Activated T-cell treated with anti-CD3 and anti-CD28 coated beads for 1 hour (primary cell): ENCODE measurements at regions not wholly inside any gene's neighbourhood (a gene's known extent, or its start where the extent isn't known, plus 50 kb on each side); places are given as distances from the start of the nearest gene placed in this dataset.
"Not testable (repeated sequence)": the region's sequence is repeated elsewhere in the genome, so short reads cannot be mapped to it uniquely, and the experiment has no call there.

ENCODE experiments used
- DNase-seq: peaks from one replicate; pipeline ENCODE4 v3.0.0-alpha.2; 2020; ENCODE audit warnings: low read depth

DNA sequence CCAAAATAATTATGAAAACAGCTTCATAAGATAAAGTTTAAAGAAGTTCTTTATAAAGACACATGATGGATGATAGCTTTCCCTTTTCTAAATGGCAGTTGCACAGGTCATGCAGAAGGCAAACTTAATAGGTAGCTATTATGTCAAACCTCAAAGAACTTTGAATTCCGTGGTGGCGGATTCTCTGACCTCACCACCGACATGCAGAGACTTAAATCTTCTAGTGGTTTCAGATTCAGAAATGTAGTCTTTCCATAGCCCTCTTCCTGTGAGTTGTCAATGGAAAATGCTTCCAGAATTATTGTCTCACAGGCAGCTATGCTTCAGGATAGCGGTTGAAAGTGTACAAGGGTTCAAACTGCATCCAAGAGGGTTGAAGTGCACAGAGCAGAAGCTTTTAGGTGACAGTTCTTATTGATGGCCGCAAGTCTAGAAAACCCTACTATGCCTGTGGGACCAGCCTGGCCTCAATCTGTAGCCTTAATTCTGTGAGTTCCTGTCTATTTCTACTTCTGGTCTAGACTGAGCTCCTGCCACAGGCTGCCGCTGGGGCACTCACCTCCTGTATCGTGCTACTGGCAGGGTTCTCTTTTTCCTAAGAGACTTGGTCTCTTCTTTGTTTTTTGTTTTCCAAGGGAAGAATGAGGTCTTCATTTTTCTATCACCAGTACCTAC, 117.0 kb upstream of the ERRFI1 start:
- no peak for DNase-seq

DNA sequence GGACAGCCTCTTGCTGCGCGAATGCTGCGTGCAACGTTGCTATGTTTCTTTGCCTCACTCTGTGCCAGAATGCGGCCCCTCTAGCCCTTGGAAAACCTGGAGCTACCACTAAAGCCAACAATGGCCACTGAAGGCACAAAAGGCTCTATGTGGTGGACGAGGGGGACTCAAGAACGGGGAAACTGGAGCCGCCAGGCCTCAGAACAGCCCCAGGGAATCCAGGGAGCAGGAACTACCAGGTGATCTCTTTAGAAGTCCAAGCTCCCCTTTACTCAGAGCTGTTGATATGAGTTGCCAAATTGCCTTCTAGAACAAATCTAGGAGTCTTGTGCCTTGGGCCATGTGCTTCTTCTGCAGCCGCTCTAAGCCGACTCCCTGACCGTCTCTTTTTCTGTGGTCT, 113.8 kb upstream of the ERRFI1 start:
- no peak for DNase-seq

DNA sequence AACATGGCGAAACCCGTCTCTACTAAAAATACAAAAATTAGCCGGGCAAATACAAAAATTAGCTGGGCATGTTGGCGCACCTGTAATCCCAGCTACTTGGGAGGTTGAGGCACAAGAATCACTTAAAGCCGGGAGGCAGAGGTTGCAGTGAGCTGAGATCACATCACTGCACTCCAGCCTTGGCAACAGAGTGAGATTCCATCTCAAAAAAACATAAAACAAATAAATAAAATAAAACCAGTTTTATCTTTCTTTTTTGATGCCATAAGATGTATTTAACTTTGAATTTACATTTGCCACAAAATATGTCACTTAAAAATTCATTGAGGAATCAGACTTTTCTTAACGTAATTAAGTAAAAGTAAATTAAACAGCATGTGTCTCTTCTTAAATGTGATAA, 113.3 kb upstream of the ERRFI1 start:
- DNase-seq, result no peak

DNA sequence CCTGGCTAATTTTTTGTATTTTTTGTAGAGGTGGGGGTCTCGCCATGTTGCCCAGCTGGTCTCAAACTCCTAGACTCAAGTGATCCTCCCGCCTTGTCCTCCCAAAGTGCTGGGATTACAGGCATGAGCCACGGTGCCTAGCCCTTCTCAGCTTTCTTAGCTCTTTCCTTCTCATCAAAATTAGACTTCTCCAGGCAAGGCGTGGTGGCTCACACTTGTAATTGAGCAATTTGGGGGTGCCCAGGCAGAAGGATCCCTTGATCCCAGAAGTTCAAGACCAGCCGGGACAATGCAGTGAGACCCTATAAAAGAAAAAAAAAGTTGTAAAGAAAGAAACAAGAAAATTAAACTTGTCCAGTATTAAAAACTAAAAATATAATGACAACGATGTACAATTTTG, 112.6 kb upstream of the ERRFI1 start:
- DNase-seq, result no peak

DNA sequence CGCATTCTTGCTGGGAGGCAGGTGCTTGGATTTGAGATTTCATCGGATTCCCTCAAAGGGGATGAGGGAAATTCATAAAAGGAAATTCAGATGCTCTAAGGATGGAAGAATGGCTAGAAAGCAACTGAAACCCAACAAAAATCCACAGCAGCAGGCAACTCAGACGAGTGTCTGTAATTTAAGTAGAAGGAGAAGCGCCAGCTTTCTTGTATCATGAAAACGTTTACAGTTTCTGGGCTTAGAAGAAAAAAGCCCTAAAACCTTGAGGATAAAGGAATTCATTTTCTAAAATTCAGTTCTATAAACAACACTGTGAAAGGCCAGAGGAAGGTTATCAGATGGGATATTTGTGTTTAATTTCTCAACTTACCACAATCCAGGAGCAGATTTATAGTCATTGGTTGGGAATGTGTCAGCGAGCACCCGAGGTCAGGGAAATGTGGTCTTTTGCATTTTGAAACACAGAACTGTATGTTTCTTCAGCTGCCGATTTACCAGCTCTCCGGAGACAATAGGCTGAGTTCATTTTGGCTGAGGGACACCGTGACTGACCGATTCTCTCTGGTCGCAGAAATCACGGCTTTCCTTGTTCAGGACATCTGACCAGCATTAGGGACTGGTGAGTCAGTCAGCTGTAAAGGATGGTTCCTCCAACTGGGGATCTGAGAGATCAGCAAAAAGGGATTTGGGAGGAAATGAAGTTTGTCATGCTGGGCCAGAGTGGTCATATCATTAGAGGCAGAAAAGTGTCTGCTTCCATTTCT, 111.6 kb upstream of the ERRFI1 start:
- DNase-seq, result no peak

DNA sequence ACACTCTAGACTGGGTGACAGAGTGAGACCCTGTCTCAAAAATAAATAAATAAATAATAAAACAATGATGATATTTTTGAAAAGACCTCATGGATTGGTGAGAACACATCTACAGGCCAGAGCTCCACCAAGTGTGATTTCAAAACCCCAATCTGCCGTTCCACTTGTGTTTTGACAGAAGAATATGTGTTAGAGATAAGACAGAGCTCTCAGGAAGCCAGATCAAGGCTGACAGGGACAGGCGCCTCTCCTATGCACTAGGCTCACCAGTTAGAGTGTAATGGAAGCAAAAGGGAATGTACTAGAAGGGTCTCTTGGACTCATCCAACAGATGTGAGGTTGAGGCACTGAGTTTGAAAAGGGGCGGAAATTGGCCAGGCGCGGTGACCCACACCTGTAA, 110.7 kb upstream of the ERRFI1 start:
- DNase-seq, result no peak

DNA sequence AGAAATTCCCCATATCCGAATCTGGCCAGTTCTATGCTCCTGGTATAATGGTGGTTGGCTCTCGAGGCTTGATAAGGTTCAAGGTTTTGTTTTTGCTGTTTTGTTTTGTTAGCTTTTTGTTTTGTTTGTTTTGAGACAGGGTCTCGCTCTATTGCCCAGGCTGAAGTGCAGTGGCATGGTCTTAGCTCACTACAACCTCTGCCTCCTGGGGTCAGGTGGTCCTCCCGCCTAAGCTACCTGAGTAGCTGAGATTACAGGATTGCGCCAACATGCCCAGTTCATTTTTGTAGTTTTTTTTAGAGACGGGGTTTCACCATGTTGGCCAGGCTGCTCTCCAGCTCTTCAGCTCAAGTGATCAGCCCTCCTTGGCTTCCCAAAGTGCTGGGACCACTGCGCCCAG, 109.1 kb upstream of the ERRFI1 start:
- no peak for DNase-seq

DNA sequence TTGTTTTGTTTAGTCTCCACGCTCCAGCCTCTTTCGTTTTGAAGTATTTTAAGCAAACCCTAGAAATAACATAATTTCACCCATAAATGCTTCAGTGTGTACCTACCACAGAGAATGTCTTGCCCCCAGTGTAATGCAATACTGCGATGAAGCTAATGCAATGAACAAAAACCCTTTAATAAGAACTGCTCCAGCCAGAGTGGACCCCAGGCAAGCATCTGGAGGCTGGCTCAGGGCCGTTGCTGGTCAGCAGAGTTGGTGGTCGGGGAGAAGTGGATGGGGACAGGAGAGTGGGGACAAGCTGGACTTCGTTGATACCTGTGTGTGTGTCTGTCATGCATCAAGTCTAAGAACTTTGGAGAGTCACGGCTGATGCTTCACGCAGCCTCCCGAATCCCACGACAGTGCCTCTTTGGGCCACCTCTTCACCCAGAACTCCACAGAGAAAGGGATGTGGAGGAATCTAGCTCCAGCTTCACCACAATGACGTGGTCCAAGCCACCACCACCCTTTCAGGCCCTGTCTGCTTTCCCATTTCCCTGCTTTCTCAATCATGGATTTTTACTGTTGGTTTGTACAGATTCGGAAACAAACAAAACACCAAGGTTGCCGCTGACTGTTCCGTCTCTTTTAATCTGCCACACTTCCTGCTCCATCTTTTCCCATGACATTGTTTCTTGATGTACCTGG, 108.6 kb upstream of the ERRFI1 start:
- DNase-seq, result no peak

DNA sequence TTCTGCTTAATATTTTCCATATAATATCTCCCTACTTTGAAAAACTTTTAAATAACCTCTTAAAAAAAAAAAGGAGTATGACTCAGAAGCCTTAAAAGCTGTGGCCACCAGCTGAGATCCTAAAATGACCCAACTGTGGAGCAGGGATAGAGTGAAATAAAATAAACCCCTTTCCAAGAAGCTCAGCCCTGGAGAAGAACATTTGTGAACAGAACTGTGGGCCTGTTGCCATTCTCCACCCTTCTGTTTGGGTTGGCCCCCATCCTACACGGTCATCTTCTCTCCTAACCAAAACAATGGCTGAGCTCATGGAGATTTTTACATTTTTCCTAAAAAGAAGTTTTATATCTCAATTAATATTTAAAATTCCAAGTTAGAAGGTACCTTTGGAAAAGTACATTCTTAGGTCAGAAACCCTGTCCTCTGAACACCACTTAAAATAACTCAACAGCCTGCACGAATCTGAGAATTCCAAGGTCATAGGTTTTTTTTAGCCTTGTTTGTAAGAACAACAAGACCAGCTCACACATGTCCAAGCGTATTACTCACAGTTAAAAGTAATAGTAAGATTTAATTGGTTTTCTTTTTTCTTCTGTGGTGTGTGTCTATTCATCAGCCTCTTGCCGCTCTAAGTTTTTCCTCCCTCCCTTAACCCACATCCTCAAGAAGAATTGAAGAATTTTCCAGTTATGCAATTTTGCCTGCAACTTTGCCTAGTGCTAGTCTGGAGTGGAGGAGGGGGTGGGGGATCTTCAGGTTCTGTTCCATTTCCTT, 107.7 kb upstream of the ERRFI1 start:
- DNase-seq, result no peak

DNA sequence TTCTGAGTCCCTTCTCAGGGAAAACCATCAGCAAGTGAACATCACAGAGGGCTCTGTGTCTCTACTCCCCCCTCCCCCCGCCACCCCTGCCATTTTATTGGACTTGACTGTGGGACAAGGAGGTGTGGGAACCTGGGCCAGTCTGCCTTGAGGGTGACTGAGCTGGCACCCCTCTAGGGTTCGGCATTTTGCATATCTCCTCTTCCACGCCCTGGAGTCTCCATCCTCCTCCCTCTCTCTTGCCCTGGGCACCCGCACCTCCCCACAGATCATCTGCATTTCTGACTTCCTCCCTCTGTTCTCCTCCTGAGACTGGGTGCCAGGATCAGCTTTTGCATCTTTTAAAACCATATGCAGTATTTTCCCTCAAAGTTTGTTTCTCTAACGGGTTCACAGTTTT, 107.1 kb upstream of the ERRFI1 start:
- DNase-seq, result no peak

DNA sequence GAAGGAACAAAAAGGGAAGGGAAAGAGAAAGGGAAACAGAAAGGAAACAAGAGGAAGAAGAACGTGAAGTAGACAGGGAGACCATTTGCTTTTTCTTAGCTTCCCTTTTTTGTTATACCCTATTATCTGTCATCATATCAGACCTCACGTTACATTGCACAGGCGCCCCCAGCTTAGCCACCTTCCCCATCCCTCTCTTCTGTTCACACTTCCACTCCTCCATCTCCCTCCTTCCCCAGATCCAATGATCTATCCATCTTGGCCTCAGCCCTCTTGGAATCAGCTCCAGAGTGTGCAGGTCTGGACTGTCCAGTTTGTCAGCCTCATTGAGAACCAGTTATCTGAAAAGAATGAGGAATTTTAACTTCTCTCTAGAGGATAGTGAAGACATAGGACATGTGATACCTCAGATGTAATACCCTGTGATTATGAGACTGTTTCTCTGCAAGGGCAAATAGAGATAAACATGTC, 101.1 kb upstream of the ERRFI1 start:
- no peak for DNase-seq

DNA sequence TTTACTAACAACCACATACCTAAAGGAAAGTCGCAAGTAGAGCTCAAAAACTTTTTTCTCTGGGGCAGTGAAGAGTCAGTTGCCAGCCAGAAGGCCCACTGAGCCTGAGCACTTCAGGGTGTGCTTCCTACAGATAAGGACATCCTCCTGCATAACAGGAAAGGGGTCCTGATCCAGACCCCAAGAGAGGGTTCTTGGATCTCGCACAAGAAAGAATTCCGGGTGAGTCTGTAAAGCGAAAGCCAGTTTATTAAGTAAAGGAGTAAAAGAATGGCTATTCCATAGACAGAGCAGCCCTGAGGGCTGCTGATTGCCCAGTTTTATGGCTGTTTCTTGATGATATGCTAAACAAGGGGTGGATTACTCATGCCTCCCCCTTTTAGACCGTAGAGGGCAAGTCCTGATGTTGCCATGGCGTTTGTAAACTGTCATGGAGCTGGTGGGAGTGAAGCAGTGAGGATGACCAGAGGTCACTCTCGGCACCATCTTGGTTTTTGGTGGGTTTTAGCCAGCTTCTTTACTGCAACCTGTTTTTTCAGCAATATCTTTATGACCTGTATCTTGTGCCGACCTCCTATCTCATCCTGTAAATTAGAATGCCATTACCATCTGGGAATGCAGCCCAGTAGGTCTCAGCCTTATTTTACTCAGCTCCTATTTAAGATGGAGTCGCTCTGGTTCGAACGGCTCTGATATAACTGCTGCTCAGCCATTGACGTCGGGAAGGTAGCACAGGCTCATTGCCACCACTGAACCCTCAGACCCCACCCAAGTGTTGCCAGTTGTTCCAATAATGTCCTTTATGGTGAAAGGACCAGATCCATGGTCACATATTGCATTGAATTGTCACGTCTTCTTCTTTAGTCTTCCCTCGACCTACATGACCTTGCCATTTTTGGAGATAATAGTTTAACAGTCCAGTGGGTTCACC, 96.6 kb upstream of the ERRFI1 start:
- DNase-seq, result no peak

DNA sequence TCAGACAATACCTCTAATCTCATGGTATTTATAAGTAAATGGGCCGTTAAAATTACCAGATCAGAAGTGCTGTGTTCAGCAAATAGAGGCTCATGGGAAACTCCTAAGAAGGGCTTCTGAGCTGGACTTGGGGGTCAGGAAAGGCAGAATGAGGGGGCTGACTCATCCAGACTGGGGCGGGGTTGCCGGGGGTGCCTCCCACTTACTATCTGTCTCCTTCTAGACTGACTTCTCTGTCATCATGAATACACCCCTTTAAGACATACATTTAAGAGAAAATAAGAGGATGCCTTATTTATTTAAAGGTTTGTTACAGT, 96.0 kb upstream of the ERRFI1 start:
- no peak for DNase-seq

DNA sequence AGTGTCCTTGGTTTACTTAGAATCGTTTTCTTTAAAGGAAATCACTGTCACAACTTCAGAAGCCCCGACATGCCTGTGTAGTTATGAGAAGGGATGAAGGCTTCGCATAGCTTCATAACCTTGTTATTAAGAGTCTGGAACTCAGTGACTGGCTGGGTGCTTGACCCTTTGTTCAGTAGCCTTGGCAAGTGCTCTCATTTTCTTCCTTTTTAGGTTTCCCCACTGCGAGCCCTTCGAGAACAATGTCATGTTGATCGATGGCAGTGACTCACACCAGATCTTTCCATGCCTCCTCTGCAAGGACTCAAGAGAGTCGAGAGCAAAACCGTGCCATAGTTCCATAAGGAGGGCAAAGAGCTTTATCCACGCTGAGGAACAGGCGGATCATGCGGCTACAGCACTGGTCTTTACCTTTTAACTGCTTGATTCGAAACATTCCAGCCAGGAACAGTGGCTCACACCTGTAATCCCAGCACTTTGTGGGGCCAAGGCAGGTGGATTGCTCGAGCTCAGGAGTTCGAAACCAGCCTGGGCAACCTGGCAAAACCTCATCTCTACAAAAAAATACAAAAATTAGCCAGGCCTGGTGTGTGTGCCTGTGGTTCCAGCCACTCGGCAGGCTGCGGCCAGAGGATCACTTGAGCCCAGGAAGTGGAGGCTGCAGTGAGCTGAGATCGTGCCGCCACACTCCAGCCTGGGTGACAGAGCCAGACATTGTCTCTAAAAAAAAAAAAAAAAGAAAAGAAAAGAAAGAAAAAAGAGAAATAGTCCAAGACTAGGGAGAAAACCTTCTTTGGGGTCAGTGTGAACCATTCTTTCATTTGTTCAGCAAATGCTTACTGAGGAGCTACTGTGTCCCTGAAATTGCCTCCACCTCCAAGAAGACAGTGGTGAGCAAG, 95.4 kb upstream of the ERRFI1 start:
- DNase-seq, result no peak

DNA sequence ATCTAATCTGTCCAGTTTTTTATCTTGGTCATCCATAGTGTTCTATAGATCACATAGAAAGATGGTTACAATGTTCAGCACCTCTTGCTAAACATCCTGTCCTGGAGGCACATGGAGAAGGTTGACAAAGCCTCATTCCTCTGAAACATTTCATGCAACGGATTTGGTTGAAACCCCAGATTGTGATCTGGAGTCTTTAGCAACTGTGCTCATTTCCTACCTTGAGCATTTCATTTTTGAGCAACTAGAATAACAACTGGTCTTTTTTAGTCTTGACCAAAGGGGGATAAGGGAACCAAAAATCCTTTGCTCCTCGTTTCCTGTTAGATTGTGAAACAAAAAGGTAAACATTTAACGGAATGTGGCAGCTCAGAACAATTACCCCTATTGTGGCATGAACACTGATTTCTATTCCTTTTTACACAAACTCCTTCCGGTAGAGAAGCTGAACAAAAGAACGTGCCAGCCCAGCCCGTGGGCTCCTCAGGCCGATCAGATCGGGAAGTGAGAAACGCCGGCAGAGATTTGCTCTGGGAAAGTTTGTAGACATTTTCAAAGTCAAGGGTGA, 94.7 kb upstream of the ERRFI1 start:
- DNase-seq, result no peak

DNA sequence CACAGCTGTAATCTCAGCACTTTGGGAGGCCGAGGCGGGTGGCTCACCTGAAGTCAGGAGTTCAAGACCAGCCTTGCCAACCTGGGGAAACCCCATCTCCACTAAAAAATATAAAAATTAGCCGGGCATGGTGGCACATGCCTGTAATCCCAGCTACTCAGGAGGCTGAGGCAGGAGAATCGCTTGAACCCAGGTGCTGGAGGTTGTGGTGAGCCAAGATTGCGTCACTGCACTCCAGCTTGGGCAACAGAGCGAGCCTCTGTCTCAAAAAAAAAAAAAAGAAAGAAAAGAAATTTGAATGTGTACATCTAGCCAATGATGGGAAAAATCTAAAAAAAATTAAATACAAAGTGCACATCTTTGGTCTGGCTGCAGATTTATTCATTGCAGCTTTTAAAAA, 92.6 kb upstream of the ERRFI1 start:
- not testable (repeated sequence) for DNase-seq

DNA sequence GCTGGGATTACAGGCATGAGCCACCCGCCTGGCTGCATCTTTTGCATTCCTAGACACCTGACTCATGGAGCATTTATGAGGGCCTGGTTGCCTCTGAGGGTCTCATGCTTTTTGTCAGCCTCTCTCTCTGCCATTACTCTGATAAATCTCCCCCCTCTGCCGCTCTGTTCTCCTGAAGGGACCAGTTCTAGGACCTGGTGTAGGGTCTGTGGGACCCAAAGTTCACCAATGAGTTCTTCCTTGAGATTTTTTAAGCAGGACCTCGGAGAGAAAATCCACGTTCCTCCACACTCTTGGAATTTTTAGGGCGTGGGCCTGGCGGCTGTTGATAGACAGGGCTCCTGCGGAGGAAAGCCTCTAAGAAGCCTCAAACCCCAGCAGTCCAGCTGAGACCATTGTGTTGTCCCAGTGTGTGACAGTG, 91.9 kb upstream of the ERRFI1 start:
- no peak for DNase-seq

DNA sequence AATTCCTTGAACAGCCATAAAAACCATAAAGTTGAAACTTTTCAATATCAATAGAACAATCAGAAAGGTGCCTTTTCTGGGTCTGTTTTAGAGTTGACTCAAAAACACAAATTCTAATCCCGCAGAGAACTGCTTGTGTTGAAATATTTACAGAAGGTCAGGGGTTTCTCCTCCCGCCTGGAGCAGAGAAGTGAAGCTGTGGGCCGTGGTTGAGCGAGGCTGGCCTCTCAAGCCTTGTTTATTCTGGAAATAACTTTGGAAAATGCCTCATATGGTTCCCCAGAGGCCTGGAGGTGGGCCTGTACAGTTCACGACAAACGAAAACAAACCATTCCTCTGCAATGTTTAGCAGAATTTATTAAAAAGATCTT, 90.8 kb upstream of the ERRFI1 start:
- no peak for DNase-seq

DNA sequence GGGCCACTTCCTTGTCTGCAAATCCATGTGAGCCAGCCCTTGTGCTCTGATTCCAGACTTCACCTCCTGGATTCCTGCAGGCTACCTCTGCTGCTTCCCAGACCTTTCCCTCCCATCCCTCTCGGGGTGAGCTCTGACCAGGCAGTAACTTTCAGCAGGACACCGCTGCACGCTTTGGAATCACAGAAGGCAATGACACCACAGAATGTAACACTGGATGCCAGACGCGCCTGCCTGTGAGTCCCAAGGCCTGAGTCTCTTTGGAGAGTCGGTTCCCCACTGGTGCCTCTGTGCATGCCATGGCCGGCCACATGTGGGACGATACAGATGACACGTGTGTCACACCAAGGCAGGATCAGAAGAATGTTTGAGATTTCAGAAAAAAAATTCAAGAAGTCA, 89.7 kb upstream of the ERRFI1 start:
- no peak for DNase-seq
